ENCODE measurements at regions not wholly inside any gene's neighbourhood (a gene's known extent, or its start where the extent isn't known, plus 50 kb on each side); places are given as distances from the start of the nearest gene placed in this dataset.
A peak's percentile ranks its signal among the peaks of the same experiment; 100 is the strongest.

- TF ChIP-seq ARID4B (CRISPR knock-in tag; IDR thresholded peaks at IDR 0.05) (no peak), HBP1 (CRISPR knock-in tag; IDR thresholded peaks at IDR 0.05) (no peak), ZNF77 (CRISPR knock-in tag; IDR thresholded peaks at IDR 0.05) (no peak), ELF1 (tag; IDR thresholded peaks at IDR 0.05) (no peak), ATF1 (CRISPR knock-in tag; IDR thresholded peaks at IDR 0.05) (no peak), ATF1 (tag; IDR thresholded peaks at IDR 0.05) (no peak), THRA (IDR thresholded peaks at IDR 0.05) (no peak), ZNF512 (tag; IDR thresholded peaks at IDR 0.05) (no peak), THAP12 (CRISPR knock-in tag; IDR thresholded peaks at IDR 0.05) (no peak), FOXA3 (CRISPR knock-in tag; conservative IDR thresholded peaks at IDR 0.05 in 1 of 2, IDR thresholded peaks at IDR 0.05 in 1 of 2) (no peak), ZBTB49 (CRISPR knock-in tag; IDR thresholded peaks at IDR 0.05; ENCODE audit: borderline replicate concordance) (no peak), ZNF316 (IDR thresholded peaks at IDR 0.05) (peak; percentile 77), ZNF584 (CRISPR knock-in tag; IDR thresholded peaks at IDR 0.05; ENCODE audit: low read depth) (no peak), KDM2B (CRISPR knock-in tag; IDR thresholded peaks at IDR 0.05) (no peak), NRF1 (conservative IDR thresholded peaks at IDR 0.05 in 1 of 2, IDR thresholded peaks at IDR 0.05 in 1 of 2) (no peak)
These were observed 226.2 kb upstream of the MAN1A1 start (continued) for GRCh38 chr6:119575721-119576120.
